ENCODE measurements at regions not wholly inside any gene's neighbourhood (a gene's known extent, or its start where the extent isn't known, plus 50 kb on each side); places are given as distances from the start of the nearest gene placed in this dataset.

DNA sequence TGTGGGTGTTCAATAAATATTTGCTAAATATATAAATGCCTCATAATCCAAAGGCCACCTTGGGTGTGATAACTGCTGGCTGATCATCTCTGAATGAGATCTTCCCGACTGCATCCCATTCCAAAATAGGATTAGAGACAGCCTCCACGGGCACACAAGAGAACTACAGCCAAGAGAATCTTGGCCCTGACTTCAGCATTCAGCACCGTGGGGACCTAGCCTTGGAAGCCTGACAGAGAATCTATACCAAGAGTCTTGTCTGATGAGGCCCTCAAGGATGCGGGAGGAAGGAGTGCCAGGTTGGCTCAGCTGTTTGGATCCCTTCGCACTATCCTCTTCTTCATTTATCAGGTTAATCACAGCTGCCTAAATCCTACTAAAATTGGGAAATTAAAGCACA, 85.8 kb downstream of the RBM43 start:
- no peak overlapping the region for H3K27ac ChIP-seq
- no peak for TF ChIP-seq EZH2phosphoT487 (IDR thresholded peaks at IDR 0.05; ENCODE audit: low read depth, severe bottlenecking, unreplicated experiment)
- no peak for TF ChIP-seq EZH2 (IDR thresholded peaks at IDR 0.05; ENCODE audit: borderline replicate concordance)
- TF ChIP-seq, protein P1, sequence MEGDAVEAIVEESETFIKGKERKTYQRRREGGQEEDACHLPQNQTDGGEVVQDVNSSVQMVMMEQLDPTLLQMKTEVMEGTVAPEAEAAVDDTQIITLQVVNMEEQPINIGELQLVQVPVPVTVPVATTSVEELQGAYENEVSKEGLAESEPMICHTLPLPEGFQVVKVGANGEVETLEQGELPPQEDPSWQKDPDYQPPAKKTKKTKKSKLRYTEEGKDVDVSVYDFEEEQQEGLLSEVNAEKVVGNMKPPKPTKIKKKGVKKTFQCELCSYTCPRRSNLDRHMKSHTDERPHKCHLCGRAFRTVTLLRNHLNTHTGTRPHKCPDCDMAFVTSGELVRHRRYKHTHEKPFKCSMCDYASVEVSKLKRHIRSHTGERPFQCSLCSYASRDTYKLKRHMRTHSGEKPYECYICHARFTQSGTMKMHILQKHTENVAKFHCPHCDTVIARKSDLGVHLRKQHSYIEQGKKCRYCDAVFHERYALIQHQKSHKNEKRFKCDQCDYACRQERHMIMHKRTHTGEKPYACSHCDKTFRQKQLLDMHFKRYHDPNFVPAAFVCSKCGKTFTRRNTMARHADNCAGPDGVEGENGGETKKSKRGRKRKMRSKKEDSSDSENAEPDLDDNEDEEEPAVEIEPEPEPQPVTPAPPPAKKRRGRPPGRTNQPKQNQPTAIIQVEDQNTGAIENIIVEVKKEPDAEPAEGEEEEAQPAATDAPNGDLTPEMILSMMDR (IDR thresholded peaks at IDR 0.05; ENCODE audit: poor library complexity) = no peak
- H3K4me1 ChIP-seq (ENCODE audit: insufficient read depth) = peaks cover under 1% of the 10 kb centered on the region
- no peak for DNase-seq (ENCODE audit: low spot score)
- WGBS (ENCODE audit: low lambda C conversion rate, missing lambda C conversion rate) = 79% methylated on average over 5 of the region's 5 CpGs
- H3K4me2 ChIP-seq = no peak overlapping the region
- H3K79me2 ChIP-seq = no peaks in the 10 kb centered on the region
- H4K20me1 ChIP-seq (ENCODE audit: insufficient read depth, poor library complexity, severe bottlenecking) = no peaks in the 10 kb centered on the region
- no peaks in the 10 kb centered on the region for H3K27me3 ChIP-seq
- H3K36me3 ChIP-seq (replicated peaks; ENCODE audit: insufficient read depth, low read depth) = no peaks in the 10 kb centered on the region
- H3K9me3 ChIP-seq (ENCODE audit: low read depth) = no peaks in the 10 kb centered on the region
- no peaks in the 10 kb centered on the region for H3K9me2 ChIP-seq (replicated peaks; ENCODE audit: insufficient read depth)
- H2AFZ ChIP-seq = no peak overlapping the region
- no peak overlapping the region for H3K4me3 ChIP-seq

DNA sequence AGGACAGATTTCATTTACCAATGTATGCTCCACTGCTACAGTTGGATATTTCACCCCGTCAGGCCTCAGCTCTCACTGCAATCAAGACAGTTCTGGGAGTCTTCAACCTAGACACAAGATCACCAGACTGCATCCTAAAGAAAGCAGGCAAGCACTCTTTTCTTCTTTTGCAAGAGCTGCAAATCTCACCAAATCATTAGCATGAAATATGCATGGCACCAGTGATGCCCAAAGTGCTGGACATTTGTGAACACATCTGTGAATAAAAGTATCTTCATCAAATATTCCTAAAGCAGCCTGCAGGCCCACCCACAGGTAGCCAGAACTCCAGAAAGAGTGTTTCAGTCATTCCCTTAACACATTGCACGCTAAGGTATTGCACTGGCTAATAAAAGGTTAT, 87.5 kb downstream of the RBM43 start:
- Histone ChIP-seq H3K9me2 (replicated peaks; ENCODE audit: insufficient read depth) (no peaks in the 10 kb centered on the region), H3K79me2 (no peaks in the 10 kb centered on the region), H3K36me3 (replicated peaks; ENCODE audit: insufficient read depth, low read depth) (no peaks in the 10 kb centered on the region), H3K4me3 (no peak overlapping the region), H3K4me1 (ENCODE audit: insufficient read depth) (no peaks in the 10 kb centered on the region), H3K9me3 (ENCODE audit: low read depth) (no peaks in the 10 kb centered on the region), H4K20me1 (ENCODE audit: insufficient read depth, poor library complexity, severe bottlenecking) (no peaks in the 10 kb centered on the region), H3K4me2 (no peak overlapping the region), H3K27me3 (no peaks in the 10 kb centered on the region), H3K27ac (no peak overlapping the region), H2AFZ (no peak overlapping the region)
- DNase-seq (ENCODE audit: low spot score) = no peak
- 88% methylated on average over 2 of the region's 2 CpGs for WGBS (ENCODE audit: low lambda C conversion rate, missing lambda C conversion rate)
- no peak for TF ChIP-seq EZH2phosphoT487 (IDR thresholded peaks at IDR 0.05; ENCODE audit: low read depth, severe bottlenecking, unreplicated experiment)
- no peak for TF ChIP-seq EZH2 (IDR thresholded peaks at IDR 0.05; ENCODE audit: borderline replicate concordance)
- TF ChIP-seq, protein P1 (IDR thresholded peaks at IDR 0.05; ENCODE audit: poor library complexity) = no peak

DNA sequence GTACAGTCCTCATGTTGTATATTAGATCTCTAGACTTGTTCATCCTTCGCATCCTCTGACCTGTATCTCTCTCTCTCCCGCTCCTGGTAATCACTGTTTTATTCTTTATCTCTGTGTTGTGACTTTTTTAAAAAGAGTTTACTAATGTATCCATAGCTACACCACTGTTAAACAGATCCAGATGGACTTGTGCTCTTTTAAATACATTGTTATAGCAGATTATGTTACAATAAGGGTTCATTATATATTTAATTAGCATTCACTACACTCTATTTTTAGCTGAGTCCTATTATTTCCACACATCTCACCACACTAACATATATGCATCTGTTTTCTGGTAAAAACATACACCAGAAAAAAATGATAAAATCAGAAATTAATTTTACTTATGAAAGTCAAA, 90.5 kb downstream of the RBM43 start:
- H3K27me3 ChIP-seq = no peaks in the 10 kb centered on the region
- H3K79me2 ChIP-seq = no peaks in the 10 kb centered on the region
- no peaks in the 10 kb centered on the region for H3K9me2 ChIP-seq (replicated peaks; ENCODE audit: insufficient read depth)
- no peak overlapping the region for H3K4me3 ChIP-seq
- H3K4me1 ChIP-seq (ENCODE audit: insufficient read depth) = no peaks in the 10 kb centered on the region
- no peak for DNase-seq (ENCODE audit: low spot score)
- H3K36me3 ChIP-seq (replicated peaks; ENCODE audit: insufficient read depth, low read depth) = no peaks in the 10 kb centered on the region
- no peaks in the 10 kb centered on the region for H4K20me1 ChIP-seq (ENCODE audit: insufficient read depth, poor library complexity, severe bottlenecking)
- no peak overlapping the region for H3K4me2 ChIP-seq
- no peak overlapping the region for H2AFZ ChIP-seq
- no peak overlapping the region for H3K27ac ChIP-seq
- TF ChIP-seq, protein P1 (IDR thresholded peaks at IDR 0.05; ENCODE audit: poor library complexity) = no peak
- TF ChIP-seq EZH2phosphoT487 (IDR thresholded peaks at IDR 0.05; ENCODE audit: low read depth, severe bottlenecking, unreplicated experiment) (no peak), EZH2 (IDR thresholded peaks at IDR 0.05; ENCODE audit: borderline replicate concordance) (no peak)
- WGBS (ENCODE audit: low lambda C conversion rate, missing lambda C conversion rate) = 65% methylated on average over 2 of the region's 2 CpGs
- H3K9me3 ChIP-seq (ENCODE audit: low read depth) = no peaks in the 10 kb centered on the region

DNA sequence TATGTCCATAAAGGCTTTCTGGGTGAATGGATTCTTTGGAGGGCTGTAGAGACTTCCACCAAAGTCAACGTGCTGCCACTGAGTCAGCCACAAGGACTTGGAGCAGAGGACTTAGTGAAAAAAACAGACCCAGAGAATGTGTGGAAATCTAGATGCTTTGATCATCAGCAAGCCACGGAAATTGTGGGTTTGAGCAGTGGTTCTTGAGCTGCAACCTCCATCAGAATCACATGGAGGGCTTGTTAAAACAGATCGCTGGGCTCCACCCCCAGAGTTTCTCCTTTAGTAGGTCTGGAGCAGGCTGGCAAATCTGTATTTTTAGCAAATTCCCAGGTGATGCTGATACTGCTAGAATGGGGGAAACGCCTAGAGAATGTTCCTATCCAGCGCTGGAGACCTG, 95.3 kb downstream of the RBM43 start:
- H3K27ac ChIP-seq = no peak overlapping the region
- no peaks in the 10 kb centered on the region for H3K79me2 ChIP-seq
- TF ChIP-seq EZH2 (IDR thresholded peaks at IDR 0.05; ENCODE audit: borderline replicate concordance) = no peak
- TF ChIP-seq, protein P1 (IDR thresholded peaks at IDR 0.05; ENCODE audit: poor library complexity) = no peak
- TF ChIP-seq EZH2phosphoT487 (IDR thresholded peaks at IDR 0.05; ENCODE audit: low read depth, severe bottlenecking, unreplicated experiment) = no peak
- H3K4me3 ChIP-seq = no peak overlapping the region
- H3K27me3 ChIP-seq = no peaks in the 10 kb centered on the region
- 93% methylated on average over 5 of the region's 5 CpGs for WGBS (ENCODE audit: low lambda C conversion rate, missing lambda C conversion rate)
- H3K4me1 ChIP-seq (ENCODE audit: insufficient read depth) = peaks cover 6% of the 10 kb centered on the region
- H4K20me1 ChIP-seq (ENCODE audit: insufficient read depth, poor library complexity, severe bottlenecking) = no peaks in the 10 kb centered on the region
- H3K36me3 ChIP-seq (replicated peaks; ENCODE audit: insufficient read depth, low read depth) = no peaks in the 10 kb centered on the region
- H3K4me2 ChIP-seq = no peak overlapping the region
- H3K9me2 ChIP-seq (replicated peaks; ENCODE audit: insufficient read depth) = no peaks in the 10 kb centered on the region
- DNase-seq (ENCODE audit: low spot score) = no peak
- H3K9me3 ChIP-seq (ENCODE audit: low read depth) = no peaks in the 10 kb centered on the region
- H2AFZ ChIP-seq = no peak overlapping the region
